Activated gamma-delta T cell treated with Interleukin-2 at 50 U/mL for 16 hours (primary cell): ENCODE measurements at regions not wholly inside any gene's neighbourhood (a gene's known extent, or its start where the extent isn't known, plus 50 kb on each side); places are given as distances from the start of the nearest gene placed in this dataset.
"Not testable (repeated sequence)": the region's sequence is repeated elsewhere in the genome, so short reads cannot be mapped to it uniquely, and the experiment has no call there.

Experiments
- DNase-seq: peaks from one replicate; pipeline ENCODE4 v3.0.0-alpha.2; 2020

DNA sequence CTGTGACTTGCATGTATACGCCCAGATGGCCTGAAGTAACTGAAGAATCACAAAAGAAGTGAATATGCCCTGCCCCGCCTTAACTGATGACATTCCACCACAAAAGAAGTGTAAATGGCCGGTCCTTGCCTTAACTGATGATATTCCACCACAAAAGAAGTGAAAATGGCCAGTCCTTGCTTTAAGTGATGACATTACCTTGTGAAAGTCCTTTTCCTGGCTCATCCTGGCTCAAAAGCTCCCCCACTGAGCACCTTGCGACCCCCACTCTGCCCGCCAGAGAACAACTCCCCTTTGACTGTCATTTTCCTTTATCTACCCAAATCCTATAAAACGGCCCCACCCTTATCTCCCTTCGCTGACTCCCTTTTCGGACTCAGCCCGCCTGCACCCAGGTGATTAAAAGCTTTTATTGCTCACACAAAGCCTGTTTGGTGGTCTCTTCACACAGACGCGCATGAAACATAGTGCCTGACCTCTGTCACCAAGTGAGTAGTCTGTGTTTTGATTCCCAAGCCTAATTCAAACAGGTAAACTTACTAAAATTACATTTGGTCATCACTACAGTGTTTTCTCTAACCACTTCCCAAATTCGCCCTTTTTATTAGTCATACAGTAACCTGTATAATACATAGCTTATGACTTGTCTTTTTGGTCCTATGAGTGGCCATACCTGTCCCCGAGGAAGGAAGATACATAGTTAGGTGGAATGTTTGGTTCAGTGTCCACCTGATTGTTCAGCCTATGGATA is 140.7 kb upstream of the PROK2 start:
- not testable (repeated sequence) for DNase-seq

- DNase-seq, result no peak
Observed at GRCh38 chr3:71924721-71925120, 139.8 kb upstream of the PROK2 start.

DNA sequence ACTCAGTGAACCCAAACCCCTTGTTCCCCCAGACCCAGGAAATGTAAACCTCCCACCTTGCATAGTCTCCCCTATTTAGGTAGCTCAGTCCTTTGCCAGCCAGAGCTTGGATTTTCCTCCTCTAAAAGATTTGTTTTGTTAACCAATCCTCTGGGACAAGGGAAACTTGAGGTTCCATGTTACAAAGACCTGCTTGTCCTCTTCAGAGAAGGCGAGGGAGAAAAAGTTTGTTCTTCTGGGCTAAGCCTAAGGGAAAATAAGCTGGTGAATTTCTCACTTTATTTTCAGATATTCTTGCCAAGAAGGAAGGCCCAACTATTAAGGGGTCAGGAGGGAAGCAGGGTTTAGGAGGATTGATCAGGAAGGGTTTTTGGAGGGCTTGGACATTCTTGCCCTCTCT is 136.1 kb upstream of the PROK2 start:
- no peak for DNase-seq

GRCh38 chr3:71919572-71919971 is 134.6 kb upstream of the PROK2 start:
- no peak for DNase-seq

DNA sequence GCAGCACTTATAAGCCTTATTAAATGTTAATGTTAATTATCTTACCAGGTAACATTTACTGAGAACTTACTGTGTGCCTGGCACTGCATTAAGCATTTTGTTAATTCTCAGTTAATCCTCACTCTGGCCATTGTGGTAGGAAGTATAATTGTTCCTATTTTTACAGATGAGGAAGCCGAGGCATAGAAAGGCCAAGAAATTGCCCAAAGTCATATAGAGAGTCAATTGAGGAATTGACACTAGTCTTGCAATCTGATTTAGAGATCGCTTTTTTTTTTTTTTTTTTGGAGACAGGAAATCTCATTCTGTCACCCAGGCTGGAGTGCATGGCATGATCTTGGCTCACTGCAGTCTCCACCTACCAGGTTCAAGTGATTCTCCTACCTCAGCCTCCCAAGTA is 132.6 kb upstream of the PROK2 start:
- no peak for DNase-seq

- no peak for DNase-seq
Observed at GRCh38 chr3:71916747-71917369, 131.9 kb upstream of the PROK2 start.

GRCh38 chr3:71912839-71913495 is 128.0 kb upstream of the PROK2 start:
- no peak for DNase-seq

DNA sequence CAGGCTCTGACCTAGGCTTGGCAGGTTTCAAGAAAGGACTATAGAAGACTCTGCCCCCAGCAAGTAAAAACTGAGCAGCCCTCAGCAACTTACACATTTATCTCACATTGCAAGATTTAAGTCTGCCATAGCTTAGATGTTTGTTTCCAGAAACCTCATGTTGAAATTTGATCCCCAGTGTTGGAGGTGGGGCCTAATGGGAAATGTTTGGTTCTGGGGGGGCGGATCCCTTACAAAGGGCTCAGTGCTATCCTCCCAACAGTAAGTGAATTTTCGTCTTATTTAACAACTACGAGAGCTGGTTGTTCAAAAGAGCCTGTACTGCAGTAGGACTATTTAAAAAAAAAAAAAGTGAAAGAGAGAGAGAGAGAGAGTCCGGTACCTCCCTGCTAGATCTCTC is 125.2 kb upstream of the PROK2 start:
- no peak for DNase-seq

GRCh38 chr3:71907996-71908395 is 123.0 kb upstream of the PROK2 start:
- DNase-seq, result no peak

DNA sequence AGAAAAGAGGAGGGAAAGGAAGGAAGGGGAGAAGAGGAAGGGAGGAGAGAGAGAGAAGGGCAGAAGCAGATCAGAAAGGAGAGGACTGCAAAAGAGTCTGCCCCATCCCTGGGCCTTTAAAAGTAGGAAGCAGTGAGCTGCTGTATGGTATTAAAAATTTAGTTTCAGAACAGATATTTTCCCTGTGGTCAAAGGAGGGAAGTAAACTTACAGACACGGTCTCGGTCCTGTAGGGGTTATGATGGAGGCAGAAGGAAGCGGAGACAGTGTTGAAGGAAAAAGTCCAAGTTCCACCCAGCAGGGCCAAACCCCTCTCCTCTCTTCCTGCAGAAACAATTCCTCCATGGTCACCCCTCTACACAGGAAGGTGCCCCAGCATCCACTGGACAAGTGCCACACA is 122.0 kb upstream of the PROK2 start:
- no peak for DNase-seq

- DNase-seq, result no peak
Observed at GRCh38 chr3:71905426-71905825, 120.5 kb upstream of the PROK2 start.

- DNase-seq, result no peak
Observed at GRCh38 chr3:71903936-71904335, 119.0 kb upstream of the PROK2 start.

DNA sequence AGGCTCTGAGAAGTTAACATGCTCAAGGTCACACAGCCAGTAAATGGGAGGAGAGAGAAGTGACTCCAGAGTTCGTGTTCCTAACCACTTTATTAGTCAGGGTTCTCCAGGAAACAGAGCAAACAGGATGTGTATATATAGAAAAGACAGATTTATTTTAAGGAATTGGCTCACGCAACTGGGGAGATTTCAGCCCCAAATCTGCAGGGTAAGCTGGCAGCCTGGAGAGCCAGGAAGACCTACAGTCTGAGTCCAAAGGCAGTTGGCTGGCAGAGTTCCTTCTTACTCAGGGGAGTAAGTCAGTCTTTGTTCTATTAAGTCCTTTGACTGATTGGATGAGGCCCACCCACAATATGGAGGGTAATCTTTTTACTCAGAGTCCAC is 118.2 kb upstream of the PROK2 start:
- no peak for DNase-seq

GRCh38 chr3:71902258-71903111 is 117.5 kb upstream of the PROK2 start:
- DNase-seq, result no peak

GRCh38 chr3:71901645-71902044 is 116.7 kb upstream of the PROK2 start:
- no peak for DNase-seq

DNA sequence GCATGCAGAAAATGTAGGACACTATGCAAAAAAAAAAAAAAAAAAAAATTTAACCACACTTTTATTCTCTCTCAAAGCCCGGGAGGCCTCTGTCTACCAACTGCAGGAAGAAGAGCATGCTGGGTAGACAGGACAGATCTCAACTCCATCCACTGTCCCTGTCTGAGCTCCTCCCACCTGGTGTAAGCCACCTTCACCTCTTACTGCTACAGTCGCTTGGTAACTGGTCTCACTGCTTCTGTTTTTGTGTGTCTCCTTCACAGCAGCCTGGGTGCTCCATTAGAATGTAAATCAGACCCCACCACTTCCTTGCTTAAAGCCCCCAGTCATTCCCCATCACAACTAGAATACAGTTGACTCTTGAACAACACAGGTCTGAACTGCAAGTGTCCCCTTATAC is 115.1 kb upstream of the PROK2 start:
- no peak for DNase-seq

- DNase-seq, result no peak
Observed at GRCh38 chr3:71896751-71897150, 111.8 kb upstream of the PROK2 start.

DNA sequence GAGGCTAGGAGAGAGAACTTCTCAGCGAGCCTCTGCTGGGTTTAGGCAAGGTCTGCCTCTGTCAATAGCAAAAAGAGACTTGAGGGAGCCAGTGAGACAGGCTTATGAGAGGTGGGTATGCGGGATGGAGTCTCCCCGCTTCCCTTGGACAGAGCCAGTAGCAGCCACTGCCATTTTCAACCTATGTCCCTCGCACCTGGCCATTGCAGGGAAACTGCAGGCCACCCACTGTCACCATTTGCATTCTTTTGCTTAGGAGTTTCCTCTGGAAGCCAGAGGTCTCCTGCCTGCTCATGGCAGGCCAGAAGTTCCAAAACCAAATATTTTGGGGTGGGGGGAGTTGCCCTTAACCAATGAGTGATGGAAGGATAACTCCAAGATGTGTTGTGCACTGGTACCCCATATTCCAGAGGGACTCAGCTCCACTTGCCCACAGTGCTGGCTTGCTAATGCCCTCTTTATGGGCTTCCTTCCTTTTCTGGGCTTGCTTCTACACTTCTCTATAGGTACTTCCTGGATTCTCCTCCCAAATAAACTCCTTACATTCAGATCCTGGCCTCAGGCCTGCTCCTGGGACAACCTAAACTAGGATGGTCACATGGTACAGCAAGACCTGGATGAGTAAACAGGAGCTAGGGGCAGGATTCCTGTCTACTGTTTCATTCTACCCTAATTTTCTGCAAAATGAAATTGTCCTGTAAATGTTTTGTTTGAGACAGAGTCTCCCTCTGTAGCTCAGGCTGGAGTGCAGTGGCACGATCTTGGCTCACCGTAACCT is 108.9 kb upstream of the PROK2 start:
- no peak for DNase-seq

DNA sequence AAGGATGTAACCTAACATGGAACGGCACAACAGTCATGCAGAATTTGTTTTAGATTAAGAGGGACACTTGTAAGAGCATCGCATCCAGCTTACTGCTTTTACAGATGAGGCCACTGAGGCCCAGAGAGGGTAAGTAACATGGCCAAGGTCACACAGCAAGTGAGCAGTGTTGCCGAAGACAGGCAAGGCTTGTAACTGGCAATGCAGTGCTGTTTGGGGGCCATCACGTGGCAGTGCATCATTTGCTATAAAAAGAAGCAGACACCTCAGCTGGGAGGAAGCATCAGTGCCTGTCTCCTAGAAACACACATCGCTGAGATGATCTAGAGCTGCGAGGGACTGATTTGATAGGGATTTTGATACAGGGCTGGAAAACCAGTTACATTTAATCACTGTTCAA is 108.2 kb upstream of the PROK2 start:
- no peak for DNase-seq

DNA sequence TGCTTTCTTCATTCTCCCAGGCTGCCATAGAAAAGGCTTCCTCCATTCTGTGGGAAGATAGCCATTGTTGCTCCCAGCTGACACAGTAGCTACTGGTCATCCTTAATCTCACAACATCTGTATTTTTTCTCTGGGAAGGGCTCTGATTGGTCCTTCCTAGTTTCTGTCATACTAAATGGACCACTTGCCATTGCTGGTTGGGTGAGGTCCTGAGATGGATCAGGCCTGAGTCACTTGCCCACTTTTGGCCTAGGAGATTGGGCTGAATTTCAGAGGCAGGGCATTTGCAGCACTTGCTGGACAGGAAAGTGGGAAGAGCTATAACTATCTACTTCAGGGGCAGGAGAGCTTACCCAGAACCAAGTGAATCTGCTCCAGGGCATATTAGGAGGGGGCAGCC is 106.5 kb upstream of the PROK2 start:
- no peak for DNase-seq

DNA sequence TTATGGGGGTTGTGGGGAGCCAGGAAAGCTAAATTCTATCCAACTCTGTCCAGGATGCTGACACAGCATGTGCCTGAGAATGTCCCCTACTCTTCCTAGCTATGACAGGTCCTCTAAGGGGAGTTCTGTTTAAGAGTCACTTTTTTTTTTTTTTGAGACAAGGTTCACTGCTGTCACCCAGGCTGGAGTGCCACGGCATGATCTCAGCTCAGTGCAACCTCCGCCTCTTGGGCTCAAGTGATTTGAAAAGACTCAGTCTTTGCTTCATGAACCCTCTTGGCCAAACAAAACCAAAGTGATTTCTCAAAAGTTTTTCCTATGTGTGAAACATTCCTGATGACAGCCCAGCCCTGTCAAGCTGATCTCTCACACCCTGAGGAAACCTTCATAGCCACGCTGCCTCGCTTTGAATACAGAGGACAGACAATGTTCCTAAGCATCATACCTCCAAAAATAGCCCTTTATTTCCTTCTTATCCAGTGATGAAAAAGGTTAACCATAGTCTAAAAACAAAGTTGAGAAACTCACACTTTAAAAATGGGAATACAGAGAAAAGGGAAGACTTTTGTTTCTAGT is 105.5 kb upstream of the PROK2 start:
- no peak for DNase-seq

- no peak for DNase-seq
Observed at GRCh38 chr3:71887256-71887655, 102.3 kb upstream of the PROK2 start.
